ENCODE measurements at regions not wholly inside any gene's neighbourhood (a gene's known extent, or its start where the extent isn't known, plus 50 kb on each side); places are given as distances from the start of the nearest gene placed in this dataset.

- Mint-ChIP-seq H3K4me3 (no peak overlapping the region), H3K4me1 (no peaks in the 10 kb centered on the region), H3K9me3 (peaks cover under 1% of the 10 kb centered on the region), H3K36me3 (ENCODE audit: low read depth) (no peaks in the 10 kb centered on the region), H3K27me3 (no peaks in the 10 kb centered on the region), H3K27ac (no peak overlapping the region)
- CTCF ChIA-PET = no interaction called here
- DNase-seq (no peak), ATAC-seq (ENCODE audit: low read depth) (no peak)
- TF ChIP-seq CTCF (IDR thresholded peaks at IDR 0.05) = no peak
- intact Hi-C loops (cut with micrococcal nuclease) = no loop called here
- POLR2A ChIA-PET = no interaction called here
Measured at GRCh38 chr12:87930033-87930432, 99.2 kb downstream of the C12orf50 start.

GRCh38 chr12:87929346-87929745 is 99.9 kb downstream of the C12orf50 start:
- H3K4me1 Mint-ChIP-seq = no peaks in the 10 kb centered on the region
- no peak overlapping the region for H3K4me3 Mint-ChIP-seq
- no peak overlapping the region for H3K27ac Mint-ChIP-seq
- H3K36me3 Mint-ChIP-seq (ENCODE audit: low read depth) = no peaks in the 10 kb centered on the region
- H3K9me3 Mint-ChIP-seq = no peaks in the 10 kb centered on the region
- POLR2A ChIA-PET = no interaction called here
- intact Hi-C loops (cut with micrococcal nuclease) = no loop called here
- TF ChIP-seq CTCF (IDR thresholded peaks at IDR 0.05) = no peak
- DNase-seq = no peak
- CTCF ChIA-PET = no interaction called here
- no peak for ATAC-seq (ENCODE audit: low read depth)
- no peaks in the 10 kb centered on the region for H3K27me3 Mint-ChIP-seq

GRCh38 chr12:87928031-87928430 is 101.2 kb downstream of the C12orf50 start:
- no peaks in the 10 kb centered on the region for H3K9me3 Mint-ChIP-seq

GRCh38 chr12:87925021-87925420 is 104.2 kb downstream of the C12orf50 start:
- Mint-ChIP-seq H3K4me1 (no peaks in the 10 kb centered on the region), H3K4me3 (no peak overlapping the region), H3K27me3 (no peaks in the 10 kb centered on the region), H3K36me3 (ENCODE audit: low read depth) (no peaks in the 10 kb centered on the region), H3K27ac (no peak overlapping the region), H3K9me3 (no peaks in the 10 kb centered on the region)
- no peak for ATAC-seq (ENCODE audit: low read depth)
- TF ChIP-seq CTCF (IDR thresholded peaks at IDR 0.05) = no peak
- intact Hi-C loops (cut with micrococcal nuclease) = no loop called here
- POLR2A ChIA-PET = no interaction called here
- CTCF ChIA-PET = no interaction called here
- no peak for DNase-seq

More at GRCh38 chr12:87928031-87928430, 101.2 kb downstream of the C12orf50 start:
- intact Hi-C loops (cut with micrococcal nuclease) = no loop called here
- CTCF ChIA-PET = no interaction called here
- DNase-seq (no peak), ATAC-seq (ENCODE audit: low read depth) (no peak)
- no peaks in the 10 kb centered on the region for H3K4me1 Mint-ChIP-seq
- no peaks in the 10 kb centered on the region for H3K36me3 Mint-ChIP-seq (ENCODE audit: low read depth)
- H3K27me3 Mint-ChIP-seq = no peaks in the 10 kb centered on the region
- POLR2A ChIA-PET = no interaction called here
- no peak overlapping the region for H3K27ac Mint-ChIP-seq
- H3K4me3 Mint-ChIP-seq = no peak overlapping the region
- no peak for TF ChIP-seq CTCF (IDR thresholded peaks at IDR 0.05)

GRCh38 chr12:87924149-87924548 is 105.1 kb downstream of the C12orf50 start:
- ChIA-PET POLR2A (no interaction called here), CTCF (interaction anchor here (0.7 kb wide), 1 partner anchor 495 kb away, joined by 3 read pairs; no protein-coding TSS in a partner anchor)
- no peak overlapping the region for H3K4me3 Mint-ChIP-seq
- H3K9me3 Mint-ChIP-seq = no peaks in the 10 kb centered on the region
- H3K36me3 Mint-ChIP-seq (ENCODE audit: low read depth) = no peaks in the 10 kb centered on the region
- DNase-seq (no peak), ATAC-seq (ENCODE audit: low read depth) (no peak)
- no peak for TF ChIP-seq CTCF (IDR thresholded peaks at IDR 0.05)
- H3K4me1 Mint-ChIP-seq = no peaks in the 10 kb centered on the region
- H3K27me3 Mint-ChIP-seq = no peaks in the 10 kb centered on the region
- intact Hi-C loops (cut with micrococcal nuclease) = no loop called here
- no peak overlapping the region for H3K27ac Mint-ChIP-seq
